Raji (cell line): ENCODE measurements at regions not wholly inside any gene's neighbourhood (a gene's known extent, or its start where the extent isn't known, plus 50 kb on each side); places are given as distances from the start of the nearest gene placed in this dataset.

Experiments
- POLR2A ChIP-seq: IDR thresholded peaks from 2 replicates; pipeline ENCODE4 v1.6.1; 2011; ENCODE audit warnings: low read depth, low read length, control low read depth; ENCODE audit not compliant: insufficient read depth

DNA sequence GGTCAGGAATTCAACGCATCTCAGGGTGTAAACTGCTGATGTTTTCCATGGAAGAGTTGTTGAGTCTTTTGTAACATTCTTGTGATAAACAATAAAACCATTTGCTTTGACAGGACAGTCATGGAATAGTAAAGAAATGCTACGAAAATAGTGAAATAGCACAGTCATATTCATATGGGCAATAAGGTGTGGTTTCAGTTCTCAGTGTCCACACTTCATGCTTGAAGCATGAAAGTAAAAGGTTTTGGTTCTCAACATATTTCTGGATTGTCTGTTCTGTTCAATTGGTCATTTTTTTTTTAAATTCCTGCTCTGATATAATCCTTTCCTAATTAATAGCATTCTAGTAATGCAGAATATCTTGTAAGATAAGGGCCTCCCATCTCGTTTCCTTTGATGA, 467.6 kb upstream of the ZNF608 start:
- no peak for TF ChIP-seq POLR2A

DNA sequence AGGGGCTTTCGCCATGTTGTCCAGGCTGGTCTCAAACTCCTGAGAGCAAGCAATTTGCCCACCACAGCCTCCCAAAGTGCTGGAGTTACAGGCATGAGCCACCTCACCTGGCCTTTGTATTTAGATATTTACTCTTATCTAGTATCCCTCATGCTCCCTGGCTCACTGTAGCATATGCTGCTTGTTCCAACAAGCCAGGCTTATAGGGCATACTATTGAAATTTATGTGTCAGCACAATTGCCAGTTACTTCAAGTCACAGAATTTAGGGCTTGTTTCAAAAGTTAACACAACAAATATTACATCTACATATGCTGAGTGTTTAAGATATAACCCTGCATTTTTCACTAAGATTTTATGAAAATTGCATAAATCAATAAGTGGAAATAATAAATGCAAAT, 469.2 kb upstream of the ZNF608 start:
- TF ChIP-seq POLR2A = no peak

DNA sequence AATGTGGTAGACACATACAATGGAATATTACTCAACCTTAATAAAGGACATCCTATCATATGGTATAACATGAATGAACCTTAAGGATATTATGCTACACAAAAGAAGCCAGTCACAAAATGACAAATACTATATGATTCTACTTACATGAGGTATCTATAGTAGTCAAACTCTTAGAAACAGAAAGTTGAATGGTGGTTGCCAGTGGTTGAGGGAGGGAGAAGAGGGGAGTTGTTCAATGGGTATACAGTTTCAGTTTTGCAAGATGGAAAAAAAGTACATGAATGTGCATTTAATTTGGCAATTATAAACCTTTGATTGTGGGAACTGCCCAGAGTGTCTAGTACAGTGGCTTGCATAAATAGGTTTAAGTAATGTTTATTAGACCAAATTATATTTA, 473.3 kb upstream of the ZNF608 start:
- TF ChIP-seq POLR2A = no peak

DNA sequence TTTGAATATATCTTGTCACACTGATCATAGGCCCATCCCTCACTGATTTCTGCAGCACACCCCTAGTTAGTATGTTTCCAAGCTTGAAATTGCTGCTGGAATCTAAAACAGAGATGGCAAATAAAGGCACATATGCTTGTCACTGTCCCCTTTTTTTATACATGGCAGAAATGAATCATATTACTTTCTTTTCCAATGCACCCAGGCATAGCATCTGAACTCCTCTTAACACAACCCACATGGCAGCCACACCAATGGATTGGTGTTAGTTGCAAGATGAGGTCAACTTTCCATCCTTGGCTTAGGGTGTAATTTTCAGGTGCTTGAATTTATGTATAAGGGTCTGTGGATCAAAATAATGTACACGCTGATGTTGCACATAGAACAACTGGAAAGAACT, 473.8 kb upstream of the ZNF608 start:
- TF ChIP-seq POLR2A = no peak

DNA sequence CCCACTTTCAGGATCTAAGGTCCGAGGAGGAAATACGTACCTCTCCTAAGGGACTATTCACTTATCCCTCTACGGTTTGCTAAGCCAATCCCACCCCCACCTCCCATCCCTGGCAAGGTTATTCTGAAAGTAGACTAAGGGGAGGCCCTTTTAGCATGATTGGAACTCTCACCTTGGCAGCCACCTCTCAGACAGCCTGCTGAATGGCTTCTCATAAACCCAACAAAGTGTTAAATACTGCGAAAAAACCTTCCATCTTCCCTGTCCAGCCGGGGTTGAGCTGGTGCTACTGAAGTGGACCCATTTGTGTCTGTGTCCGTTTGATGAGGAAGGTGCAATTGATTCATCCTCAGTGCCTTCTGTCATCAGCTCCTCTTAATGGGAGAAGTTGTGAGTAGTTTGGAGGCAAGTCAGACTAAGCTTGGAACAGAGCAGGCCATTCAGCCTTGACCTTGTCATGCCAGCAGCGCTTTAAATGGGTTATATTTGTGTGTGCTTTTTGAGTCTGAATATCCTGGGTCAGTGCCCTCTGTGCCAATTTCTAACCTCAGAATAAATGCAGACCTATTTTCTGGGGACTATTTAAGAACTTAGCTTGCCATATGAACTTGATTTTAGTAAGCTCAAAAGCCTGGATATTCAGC, 476.3 kb upstream of the ZNF608 start:
- TF ChIP-seq POLR2A = no peak

DNA sequence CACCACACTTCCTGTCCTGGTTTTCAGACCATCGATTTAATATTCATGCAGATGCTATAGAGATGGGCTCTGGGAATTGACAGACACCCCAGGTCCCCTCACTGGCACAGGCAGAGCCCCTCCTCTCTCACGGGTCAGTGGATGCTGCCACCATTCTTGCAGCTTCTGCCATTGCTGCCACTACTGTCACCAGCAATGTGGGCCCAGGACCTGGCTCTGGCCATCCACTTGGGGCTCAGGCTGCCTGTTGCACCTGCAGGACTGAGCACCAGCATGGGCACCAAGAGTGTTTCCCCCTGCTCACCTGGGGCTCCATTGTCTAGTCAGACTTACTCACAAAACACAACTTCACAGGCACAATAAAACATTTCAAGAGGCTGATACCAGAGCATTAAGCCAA, 479.0 kb upstream of the ZNF608 start:
- TF ChIP-seq POLR2A = no peak

DNA sequence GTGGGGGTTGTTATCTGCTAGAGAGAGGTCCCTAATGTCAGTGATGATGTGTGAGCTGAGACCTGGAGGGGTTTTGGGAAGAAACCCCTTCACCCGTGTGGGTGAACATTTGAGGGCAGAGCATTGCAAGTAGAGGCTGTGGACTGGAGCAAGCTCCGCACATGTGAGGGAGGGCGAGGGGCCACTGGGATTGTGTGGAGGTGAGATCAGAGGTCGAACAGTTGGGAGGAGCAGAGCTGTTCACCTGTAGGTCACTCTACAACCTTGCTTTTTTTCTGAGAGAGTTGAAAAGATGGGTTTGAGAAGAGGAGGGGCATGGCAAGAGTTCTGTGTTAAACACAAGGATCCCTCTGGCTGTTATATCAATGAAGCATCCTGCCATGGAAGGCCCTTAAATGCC, 480.4 kb upstream of the ZNF608 start:
- TF ChIP-seq POLR2A = no peak

DNA sequence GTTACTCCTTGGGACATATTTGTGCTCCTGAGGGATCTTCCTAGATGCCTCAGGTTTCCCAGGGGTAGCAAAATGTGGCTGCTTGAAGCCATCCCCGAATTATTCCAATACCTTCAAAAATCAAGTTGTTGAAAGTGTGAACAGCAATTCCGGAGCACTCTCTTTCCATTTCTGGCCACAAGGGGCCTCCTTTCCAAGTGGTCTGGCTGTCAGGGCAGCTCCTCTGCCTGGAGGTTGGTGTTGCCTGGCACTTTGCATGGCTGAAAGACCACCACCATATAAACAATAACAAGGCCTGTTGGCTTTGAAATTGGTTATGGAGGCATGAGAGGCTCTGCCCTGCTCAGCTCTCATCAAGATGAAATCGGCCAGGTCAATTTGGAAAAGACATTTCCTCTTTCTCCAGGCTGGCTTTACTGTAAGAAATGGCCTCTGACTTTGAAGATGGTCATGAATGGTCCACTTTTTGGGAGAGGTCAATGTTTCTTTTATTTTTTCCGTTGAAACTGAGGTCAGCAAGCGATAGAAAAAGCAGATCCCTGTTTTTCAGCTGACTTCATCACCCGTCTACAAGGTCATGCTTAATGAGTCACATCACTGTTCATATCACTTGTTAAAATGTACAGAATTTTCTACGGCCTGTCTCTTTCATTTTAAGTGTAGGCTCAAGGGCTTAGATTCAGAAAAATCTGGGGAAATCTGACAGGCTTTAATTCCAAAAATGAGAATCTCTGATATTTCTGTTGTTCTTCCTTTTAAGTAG, 481.1 kb upstream of the ZNF608 start:
- TF ChIP-seq POLR2A = no peak

DNA sequence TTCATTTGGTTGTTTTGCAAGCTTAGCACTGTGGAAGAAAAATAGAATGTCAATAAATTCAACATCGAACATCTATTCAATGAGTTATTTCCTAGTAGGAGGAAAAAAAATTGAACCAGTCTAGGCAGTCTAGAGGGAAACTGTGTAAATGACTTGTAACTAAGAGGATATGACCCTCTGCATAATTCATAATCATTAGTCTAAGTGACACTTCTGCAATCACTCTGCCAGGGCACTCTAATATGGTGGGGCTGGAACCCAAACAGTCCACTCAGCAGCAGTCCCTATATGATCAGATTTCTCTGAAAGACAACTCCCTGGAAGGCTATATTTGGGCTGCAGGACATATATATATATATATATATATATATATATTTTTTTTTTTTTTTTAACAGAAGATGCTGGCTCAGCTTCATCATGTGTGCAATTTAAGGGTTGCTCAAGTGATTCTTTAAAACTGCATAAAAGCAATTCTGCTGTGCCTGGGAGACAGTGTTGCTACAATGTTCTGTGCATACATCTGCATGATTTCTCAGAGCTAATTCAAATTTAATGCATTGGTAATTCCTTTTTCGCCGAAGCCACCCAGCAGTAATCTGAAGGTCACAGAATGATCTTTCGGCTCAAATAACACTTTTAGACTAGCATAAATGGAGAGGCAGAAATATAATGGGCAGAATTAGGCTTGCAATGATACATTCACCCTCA, 482.1 kb upstream of the ZNF608 start:
- TF ChIP-seq POLR2A = no peak

DNA sequence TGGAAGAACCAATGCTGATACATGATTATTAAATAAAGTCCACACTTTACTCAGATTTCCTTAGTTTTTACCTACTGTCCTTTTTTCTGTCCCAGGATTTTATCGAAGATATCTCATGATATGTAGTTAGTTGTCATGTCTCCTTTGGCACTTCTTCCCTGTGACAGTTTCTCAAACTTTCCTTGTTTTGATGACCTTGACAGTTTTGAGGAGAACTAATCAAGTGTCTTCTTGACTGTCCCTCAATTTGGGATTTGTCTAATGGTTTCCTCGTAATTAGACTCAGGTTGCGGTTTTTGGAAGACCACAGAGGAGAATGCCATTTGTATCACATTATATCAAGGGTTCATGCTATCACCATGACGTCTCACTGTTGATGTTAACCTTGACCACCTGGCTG, 483.1 kb upstream of the ZNF608 start:
- no peak for TF ChIP-seq POLR2A

DNA sequence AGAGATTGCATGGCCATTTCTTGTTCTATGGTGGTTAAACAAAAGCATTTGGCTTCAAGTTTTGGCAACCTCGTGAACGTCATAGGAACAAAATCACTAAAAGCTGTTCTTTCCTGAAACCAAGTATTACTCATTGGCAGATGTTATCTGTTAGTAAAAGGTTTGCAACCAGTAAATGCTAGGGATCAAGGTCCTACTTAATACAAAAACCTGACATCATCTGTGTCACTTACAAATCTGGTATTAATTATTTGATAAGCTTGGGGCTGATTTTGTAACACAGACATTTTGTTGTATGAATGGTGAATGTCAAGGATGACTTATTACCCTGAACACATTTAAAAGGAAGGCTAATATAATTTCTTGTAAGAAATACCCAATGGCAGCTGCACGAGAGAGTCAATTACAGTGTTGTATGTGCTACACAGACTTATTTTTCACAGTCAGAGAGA, 486.4 kb upstream of the ZNF608 start:
- no peak for TF ChIP-seq POLR2A

DNA sequence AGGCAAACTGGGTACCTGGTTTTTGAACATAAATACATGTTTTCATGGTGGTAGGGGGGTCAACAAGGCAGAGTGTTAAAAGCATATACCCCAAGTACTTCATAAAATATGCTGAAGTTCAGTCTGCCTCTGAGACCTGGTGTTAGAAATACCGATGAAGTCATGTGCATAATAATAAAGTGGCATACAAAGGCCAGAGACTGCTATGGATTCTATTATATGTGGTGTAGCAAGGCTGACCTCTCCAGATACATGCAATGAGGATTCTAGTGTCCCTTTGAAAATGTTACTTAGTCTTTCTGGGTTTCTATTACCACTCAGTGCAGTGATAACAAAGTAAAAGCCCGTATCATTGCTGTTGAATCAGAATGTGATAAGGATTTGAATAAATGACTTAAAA, 487.5 kb upstream of the ZNF608 start:
- TF ChIP-seq POLR2A = no peak

DNA sequence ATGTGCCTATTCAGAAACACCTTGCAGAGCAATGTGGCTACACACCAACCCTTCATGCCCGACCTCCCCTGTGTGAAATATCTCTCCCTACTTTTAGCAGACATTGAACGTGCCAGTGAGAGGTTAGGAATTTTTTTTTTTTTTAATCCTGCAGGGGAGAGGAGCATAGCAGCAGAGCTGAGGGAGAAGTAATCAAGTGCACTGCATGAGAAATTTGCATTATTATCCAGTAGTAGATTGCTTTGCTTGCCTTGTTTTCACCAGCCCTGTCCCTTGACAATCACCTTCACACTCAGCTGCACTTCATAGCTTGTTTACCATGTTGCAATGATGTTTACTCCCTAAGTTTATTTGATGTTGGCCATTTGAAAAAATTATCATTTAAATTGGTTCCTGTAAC, 489.6 kb upstream of the ZNF608 start:
- no peak for TF ChIP-seq POLR2A

DNA sequence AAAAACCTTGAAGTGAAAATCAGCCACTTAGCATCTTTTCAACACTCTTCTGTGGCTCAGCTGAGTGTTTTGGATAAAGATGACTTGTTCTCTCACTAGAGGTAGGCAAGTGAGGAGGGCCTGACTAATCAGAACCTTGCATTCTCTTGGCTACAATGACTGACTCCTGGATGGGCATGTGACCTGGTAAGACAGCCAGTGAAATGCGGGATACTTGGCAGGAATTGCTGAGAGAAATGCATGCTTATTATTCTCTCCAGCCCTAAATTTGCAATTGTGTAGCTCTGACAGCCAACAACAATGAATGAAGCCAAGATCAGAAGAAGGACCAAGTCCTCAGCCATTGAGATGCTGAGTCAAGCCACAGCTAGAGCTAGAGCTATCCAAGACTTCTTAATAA, 490.5 kb upstream of the ZNF608 start:
- no peak for TF ChIP-seq POLR2A

DNA sequence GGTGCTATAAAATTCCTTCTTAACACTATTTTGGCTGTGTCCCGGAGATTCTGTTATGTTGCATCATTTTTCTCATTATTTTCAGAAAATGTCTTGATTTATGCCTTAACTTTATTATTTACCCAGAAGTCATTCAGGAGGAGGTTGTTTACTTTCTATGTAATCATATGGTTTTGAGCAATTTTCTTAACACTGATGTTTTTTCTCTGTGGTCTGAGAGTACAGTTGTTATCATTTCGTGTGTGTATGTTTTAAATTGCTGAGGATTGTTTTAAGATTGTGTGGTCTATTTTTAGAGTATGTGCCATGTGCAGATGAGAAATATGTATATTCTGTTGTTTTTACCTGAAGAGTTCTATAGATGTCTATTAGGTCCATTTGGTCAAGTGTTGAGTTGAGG, 498.1 kb upstream of the ZNF608 start:
- no peak for TF ChIP-seq POLR2A

DNA sequence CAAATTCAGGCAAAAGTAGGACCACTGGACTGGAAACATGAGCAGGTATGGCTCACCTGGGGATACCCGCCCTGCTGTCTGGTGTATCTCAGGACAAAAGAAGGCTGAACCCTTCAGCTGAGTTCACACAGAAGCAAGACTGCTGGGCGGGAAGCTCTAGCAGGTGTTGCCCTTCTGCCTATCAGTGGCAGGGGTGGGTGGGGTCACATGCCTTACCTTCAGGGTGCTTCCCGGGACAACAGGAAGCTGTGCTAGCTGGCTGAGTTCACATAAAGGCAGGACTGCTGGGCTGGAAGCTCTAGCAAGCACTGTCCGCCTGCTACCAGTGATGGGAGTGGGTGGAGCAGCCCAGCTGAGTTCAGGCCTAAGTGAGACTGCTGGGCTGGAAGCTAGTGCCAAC, 498.8 kb upstream of the ZNF608 start:
- TF ChIP-seq POLR2A = no peak
